ENCODE measurements at regions not wholly inside any gene's neighbourhood (a gene's known extent, or its start where the extent isn't known, plus 50 kb on each side); places are given as distances from the start of the nearest gene placed in this dataset.

DNA sequence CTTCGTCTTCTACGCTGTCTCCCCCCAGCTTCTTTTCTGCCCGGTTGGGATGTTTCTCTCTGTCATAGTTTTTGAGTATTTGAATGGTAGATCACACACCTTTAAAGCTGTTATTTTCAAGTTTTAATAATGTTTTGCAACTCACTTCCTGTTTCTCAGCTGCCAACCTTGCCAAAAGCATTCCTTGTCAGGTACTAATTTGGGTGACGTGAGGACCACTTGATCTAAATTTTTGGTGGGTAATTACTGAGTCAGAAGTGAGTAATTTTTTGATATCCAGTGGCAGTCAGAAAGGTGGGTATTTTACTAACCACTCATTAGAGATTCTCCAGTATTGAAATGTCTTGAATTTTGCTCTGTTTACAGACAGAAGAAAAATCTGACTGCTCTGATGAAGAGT, 852.4 kb upstream of the FANCL start:
- DNase-seq = no peak

GRCh38 chr2:59084326-59084725, 843.2 kb upstream of the FANCL start:
- DNase-seq = no peak

- no peak for DNase-seq
Measured at GRCh38 chr2:59083075-59083828, 842.1 kb upstream of the FANCL start.

GRCh38 chr2:59082657-59083056, 841.5 kb upstream of the FANCL start:
- no peak for DNase-seq

DNA sequence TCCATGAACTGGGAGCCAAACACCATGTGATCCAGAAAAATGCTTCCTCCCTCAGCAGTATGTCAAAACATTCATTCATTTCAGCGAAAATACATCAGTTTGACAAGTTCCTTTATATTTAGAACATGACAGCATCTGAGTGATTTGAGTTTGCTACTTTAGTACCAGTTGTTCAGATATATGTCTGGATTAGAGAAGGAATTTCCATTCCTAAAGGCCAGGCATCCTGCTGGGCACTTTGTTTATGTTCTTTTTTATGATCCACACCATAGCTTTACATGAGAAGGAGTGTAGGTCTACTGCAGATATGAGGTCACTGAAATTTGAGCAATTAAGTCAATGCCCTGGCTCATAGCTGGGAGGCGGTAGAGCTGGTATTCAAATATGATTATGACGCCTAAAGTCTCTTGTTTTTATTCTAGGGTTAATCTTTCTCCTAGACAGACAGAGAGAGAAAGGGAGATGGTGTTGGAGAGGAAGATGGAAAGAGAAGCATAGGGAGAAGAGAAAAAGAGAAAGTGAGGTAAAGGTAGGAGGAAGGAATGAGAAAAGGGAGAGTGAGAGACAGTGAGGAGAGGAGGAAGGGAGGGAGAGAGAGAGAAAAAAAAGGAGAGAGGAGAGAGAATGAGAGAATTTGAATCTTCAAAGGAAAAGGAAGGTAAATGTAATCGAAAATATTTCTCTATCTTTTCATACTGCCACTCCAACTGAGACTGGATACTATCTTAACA, 839.5 kb upstream of the FANCL start:
- DNase-seq = no peak

GRCh38 chr2:59077981-59078531, 836.9 kb upstream of the FANCL start:
- no peak for DNase-seq

DNA sequence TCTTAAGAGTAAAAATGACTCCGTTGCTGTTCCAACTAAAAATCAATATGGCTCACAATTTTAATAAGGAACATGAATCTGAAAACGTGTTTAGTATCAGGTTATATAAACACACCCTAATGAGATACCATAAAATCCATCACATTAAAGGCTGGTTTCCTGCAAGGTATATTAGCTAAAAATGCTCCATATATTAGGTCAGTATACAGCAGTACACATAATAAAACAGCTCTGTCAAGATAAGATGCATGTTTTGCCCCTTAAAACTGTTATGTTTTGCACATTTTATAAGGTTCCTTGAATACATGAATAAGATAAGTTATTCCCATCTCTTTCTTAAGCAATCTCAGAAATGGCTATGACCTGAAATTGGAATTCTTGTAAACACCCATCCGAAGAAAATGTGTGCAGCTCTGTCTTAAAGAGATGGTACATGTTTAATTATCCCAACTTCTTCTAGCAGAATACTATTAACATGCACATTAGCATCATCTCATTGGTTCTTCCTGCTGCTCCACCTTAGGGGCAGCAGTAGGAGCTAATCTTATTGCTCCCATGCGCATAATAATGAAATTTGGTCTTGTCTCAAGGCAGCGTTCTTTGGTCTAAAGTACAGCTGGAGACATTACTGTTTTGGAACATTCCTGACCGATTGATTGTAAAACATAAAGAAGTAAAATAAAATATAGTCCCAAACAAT, 836.1 kb upstream of the FANCL start:
- no peak for DNase-seq

DNA sequence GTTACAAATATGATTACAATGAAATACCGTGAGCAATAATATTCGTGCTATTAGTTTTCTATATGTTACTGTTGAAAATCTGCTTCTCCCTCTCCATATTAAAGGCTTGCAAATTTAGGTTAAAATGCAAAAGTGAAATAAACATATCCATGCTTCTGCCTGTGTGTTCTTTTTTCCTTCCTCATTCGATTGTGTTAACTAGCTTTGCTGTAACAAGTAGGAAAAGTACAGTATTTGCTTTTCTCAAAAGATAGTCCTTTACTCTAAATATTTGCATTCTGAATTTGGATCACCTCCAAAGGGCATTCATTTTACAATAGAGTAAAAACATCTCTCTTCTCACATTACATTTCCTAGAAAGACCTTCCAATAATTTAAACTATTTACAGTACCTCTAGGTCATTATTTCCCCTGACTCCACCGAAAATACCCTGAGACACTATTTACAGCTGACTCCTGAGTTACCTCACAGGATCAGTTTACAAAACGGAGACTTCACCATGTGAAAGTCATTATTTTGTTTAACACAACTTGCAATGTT, 835.0 kb upstream of the FANCL start:
- DNase-seq = no peak

DNA sequence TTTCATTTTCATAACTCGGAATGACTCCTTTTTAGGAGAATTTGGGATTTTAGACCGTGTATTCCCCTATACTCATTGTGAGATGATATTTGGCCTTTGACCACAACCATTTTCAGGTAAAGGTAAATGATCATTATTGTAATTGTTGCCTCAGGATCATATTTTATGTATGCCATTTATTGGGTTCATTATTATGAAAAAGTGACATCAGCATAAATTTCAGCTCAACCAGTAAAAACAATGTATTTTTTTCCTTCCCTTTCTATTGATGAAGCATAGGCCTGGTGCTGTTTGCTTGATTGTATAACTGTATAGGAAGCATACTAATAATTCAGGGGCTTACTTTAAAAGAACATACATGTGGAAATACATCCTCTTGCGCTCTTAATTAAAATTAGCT, 832.9 kb upstream of the FANCL start:
- no peak for DNase-seq

DNA sequence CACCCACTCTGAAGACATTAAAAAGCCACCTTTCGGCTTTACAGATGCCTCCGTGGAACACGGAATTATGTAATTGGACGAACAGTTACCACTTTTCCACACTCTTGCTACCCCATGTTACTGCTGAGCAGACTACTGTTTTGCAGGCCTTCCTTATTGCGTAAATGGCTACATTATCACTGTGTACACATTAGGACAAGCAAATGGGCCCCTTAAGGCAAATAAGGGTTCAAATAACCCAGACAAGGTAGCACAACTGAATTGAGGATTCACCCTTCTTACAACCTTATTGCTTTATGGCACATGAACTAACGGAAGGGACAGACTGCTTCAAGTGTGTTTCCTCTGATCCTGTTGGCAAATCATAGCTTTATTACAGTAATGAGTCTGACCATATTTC, 832.2 kb upstream of the FANCL start:
- DNase-seq = no peak

DNA sequence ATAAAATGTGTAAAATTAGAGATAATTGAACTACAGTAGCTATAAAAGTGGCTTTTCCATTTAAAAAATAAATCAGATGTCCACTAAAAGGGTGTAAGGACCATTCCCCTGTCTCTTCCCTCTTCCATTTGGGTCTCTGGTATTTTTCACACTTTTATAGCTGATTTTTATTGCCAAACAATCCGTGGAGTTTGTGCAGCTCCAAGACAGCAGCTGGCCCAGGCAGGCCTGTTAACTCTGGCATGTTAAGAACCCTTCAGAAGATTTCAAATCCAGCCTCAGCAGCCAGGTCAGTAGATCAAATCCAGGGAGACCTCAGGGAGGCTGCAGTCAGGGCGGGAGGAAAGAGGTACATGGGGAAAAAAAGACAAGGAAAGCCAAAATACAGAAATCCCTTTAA, 827.1 kb upstream of the FANCL start:
- DNase-seq = no peak

GRCh38 chr2:59066787-59067399, 825.8 kb upstream of the FANCL start:
- DNase-seq = no peak

GRCh38 chr2:59047373-59047995, 806.4 kb upstream of the FANCL start:
- DNase-seq = no peak

GRCh38 chr2:59046401-59047372, 805.6 kb upstream of the FANCL start:
- DNase-seq = no peak

DNA sequence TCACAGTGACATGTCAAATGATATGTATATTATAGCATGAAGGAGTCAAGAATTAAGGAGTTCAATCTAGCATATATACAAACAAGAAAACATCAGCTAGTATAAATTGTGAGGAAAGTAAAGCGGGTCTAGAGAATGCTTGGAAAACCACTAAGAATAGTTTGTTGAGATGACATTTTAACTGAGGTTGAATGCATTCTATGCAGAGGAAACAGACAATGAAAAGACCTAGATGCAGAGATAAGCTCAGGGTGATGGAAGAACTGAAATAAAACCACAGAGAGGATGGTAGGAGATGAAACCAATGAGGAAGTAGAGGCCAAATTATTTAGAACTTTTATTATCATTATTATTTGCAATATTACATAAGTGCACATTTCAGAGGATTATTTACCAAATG, 803.6 kb upstream of the FANCL start:
- no peak for DNase-seq

GRCh38 chr2:59041139-59041538, 800.0 kb upstream of the FANCL start:
- DNase-seq = no peak

DNA sequence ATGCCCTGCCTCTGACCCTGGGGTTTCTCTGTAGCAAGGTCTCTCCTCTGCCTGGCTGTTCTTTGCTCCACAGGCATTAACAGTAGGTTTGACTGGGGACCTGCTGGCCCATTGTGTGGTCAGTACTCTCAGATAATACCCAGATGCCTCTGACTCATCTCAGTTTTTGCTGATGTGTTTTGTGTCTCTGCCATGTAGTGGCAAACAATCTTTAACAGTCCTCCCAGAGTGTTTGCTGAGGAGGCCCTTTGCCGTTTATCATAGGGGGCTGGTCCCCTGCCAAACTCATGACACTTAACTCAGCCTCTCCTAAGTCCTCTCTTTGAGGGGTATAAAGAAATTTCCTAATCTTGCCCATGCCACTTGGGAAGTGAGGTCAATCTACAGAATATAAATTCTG, 793.7 kb upstream of the FANCL start:
- DNase-seq = no peak

DNA sequence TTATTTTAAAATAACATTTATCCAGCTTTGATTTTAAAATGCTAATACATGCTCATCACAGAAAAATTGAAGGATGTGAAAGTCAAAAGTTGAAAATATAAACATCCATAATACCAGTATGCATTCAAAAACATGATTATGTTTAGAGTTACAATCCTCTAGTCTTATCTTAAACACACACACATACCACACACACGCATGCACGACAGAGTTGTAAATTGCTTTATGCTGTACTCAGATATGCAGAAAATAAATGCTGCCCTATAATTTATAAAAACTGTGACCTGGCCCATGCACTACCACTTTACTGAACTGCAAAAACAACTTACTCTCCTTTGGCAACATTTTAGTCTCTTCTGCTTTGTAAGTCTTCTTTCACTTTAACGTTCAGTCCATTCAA, 793.0 kb upstream of the FANCL start:
- DNase-seq = no peak

- DNase-seq = no peak
Measured at GRCh38 chr2:59033661-59034060, 792.5 kb upstream of the FANCL start.

DNA sequence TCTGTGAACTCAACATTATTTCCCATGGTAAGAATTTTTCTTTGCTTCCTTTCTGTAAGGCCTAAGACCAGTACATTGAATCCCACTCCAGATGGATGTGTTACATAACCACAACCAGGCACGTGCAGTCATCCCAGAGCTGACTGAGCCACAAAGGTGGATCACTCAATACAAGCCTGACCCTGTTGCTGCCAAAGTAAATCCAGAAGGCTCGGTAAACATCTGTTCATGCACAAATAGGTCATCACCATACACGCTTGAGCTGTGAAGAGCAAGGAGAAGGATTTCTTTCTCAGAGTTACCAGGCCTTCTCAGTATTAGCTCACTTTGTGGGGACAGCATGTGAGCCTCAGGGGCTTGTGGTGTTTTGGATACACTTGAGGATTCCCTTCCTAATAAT, 791.4 kb upstream of the FANCL start:
- DNase-seq = peak; percentile 23

GRCh38 chr2:59029058-59029457, 787.9 kb upstream of the FANCL start:
- DNase-seq = no peak

Measured in NCI-H1092 (cell line).